WI38 (cell line): ENCODE measurements at regions not wholly inside any gene's neighbourhood (a gene's known extent, or its start where the extent isn't known, plus 50 kb on each side); places are given as distances from the start of the nearest gene placed in this dataset.

Experiments
- H3K4me3 ChIP-seq: 2 replicates; pipeline ENCODE4 v1.5.1; 2011; ENCODE audit warnings: low read depth, mild to moderate bottlenecking, control low read depth, low read length
- TF ChIP-seq, protein P1 (sequence below): IDR thresholded peaks from 2 replicates; pipeline ENCODE4 v1.5.1; 2012; ENCODE audit warnings: low read depth, mild to moderate bottlenecking, control low read depth, low read length

DNA sequence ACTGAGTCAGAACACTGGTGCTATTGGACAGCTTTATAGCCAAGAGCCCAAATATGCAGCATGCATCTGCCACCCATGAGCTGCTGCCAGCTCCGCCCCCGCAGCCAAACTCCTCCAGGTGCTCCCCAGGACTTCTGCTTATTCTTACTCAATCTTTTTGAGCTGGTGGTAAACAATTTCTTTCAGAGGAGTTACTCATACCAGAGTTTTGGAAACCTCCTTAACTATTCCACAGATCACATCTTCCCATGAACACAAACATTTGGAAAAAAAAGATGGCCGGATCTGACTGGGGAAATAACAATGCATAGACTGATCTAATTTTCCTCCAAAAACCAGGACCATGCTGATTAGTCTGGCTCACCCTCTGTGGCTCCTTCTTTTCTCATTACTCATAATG lies 399.9 kb downstream of the GPM6A start:
- no peak overlapping the region for H3K4me3 ChIP-seq
- TF ChIP-seq, protein P1, sequence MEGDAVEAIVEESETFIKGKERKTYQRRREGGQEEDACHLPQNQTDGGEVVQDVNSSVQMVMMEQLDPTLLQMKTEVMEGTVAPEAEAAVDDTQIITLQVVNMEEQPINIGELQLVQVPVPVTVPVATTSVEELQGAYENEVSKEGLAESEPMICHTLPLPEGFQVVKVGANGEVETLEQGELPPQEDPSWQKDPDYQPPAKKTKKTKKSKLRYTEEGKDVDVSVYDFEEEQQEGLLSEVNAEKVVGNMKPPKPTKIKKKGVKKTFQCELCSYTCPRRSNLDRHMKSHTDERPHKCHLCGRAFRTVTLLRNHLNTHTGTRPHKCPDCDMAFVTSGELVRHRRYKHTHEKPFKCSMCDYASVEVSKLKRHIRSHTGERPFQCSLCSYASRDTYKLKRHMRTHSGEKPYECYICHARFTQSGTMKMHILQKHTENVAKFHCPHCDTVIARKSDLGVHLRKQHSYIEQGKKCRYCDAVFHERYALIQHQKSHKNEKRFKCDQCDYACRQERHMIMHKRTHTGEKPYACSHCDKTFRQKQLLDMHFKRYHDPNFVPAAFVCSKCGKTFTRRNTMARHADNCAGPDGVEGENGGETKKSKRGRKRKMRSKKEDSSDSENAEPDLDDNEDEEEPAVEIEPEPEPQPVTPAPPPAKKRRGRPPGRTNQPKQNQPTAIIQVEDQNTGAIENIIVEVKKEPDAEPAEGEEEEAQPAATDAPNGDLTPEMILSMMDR = no peak

DNA sequence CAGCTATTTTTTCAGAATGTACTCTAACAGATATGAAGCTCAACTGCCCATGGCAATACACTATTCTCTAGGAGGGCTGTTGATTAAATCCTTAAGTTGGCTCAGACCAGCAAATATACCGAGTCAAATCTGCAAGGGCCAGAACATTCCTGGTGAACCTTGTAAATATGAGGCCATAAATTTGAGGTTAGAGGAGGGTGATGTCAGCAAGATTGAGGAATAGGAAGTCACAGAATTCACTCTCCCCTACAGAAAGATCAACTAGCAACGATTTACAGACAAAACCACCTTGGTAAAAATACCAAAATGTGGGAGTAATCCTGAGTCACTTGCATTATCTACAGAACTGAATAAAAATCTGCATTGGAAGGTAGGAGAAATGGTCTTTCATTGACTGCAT lies 399.3 kb downstream of the GPM6A start:
- TF ChIP-seq, protein P1 = no peak
- no peak overlapping the region for H3K4me3 ChIP-seq

DNA sequence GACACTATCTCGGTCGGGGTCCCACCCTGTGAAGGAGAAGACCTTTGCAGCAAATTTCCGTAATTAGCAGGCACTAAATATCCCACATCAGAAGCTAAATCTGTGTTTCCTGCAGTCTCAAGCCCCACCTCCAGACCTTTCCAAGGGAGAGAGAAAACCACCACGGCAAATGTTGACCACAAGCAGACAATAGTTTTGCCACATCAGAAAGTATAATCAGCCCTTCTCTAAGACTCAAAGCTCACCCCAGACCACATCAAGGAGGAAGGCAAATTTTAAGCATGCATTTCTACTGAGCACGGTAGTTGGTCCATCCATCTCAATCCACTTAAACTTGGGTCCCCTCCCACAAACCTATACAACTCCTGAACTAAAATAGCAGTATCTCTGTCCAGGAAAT lies 398.5 kb downstream of the GPM6A start:
- H3K4me3 ChIP-seq = no peak overlapping the region
- TF ChIP-seq, protein P1 = no peak

DNA sequence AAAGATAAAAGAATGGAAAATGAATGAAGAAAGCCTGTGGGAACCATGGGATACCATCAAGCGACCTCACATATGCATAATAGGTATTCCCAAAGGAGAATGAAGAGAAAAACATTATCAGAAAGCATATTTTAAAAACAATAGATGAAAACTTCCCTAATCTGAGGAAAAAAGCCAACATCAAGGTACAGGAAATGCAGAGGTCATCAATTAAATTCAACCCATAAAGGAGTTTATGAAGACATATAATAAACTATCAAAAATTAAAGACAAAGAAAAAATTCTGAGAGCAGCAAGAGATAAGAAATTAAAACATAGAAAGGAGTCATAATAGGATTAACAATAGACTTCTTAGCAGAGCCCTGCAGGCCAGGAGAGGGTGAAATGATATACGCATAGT lies 397.5 kb downstream of the GPM6A start:
- no peak overlapping the region for H3K4me3 ChIP-seq
- TF ChIP-seq, protein P1 = no peak

DNA sequence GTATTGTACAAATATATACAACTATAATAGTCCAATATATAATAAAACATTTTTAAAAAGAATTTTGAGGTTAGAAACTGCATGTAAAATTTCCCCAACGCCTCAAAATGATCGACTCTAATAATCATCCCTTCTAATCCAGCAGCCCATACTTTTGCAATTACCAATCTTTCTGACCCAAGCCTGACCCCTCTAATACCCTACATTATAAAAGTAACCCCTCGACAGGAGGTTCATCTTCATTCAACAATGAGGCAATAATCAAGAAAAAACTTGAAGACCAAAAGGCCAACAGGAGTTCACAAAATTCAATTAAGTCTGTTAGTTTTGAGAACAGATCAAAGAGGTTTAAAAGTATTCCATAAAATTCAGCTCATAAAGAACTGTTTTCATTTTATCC lies 393.5 kb downstream of the GPM6A start:
- TF ChIP-seq, protein P1 = no peak
- H3K4me3 ChIP-seq = no peak overlapping the region

DNA sequence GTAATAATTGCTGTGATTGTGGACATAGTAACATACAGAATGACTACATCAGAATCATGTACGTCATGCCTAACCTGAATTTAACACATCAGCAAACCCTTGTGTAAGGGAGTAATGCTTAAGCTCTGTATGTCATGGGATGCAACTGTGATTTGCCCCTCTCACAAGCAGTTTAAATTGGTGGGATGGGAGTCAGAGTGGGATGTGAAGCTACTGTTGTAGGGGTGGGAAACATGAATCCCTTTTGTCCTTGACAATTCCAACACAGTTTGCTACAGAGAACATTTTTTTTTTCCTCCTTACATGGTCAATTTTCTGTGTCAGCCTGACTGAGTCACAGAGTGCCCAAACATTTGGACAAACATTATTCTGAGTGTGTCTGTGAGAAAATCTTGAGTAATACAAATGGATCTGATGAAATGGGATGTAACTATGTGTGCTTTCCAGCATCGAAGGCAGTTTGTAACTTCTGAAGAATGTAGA lies 392.8 kb downstream of the GPM6A start:
- no peak overlapping the region for H3K4me3 ChIP-seq

DNA sequence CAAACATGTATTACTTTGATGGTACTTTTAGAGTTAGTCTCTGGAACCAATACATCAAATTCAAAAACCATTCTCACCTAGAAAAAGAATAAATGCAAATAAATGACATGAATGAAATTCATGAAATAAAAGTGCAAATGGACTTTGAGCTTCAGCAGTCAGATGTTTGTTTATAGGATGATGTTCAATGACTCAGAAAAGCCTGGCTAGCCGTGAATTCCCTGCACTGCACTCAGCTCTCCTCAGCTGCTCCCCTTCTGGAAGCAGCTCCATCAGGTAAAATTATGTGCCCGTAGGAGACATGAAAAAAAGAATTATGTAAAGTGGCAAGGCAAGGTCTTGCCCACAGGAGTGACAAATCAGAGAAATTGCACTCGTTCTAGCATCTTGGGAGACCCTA lies 390.6 kb downstream of the GPM6A start:
- TF ChIP-seq, protein P1 = no peak
- no peak overlapping the region for H3K4me3 ChIP-seq

More for the DNA sequence above, 392.8 kb downstream of the GPM6A start:
- TF ChIP-seq, protein P1 = no peak
